Renal cortex interstitium (tissue), 11 donors: ENCODE measurements at regions not wholly inside any gene's neighbourhood (a gene's known extent, or its start where the extent isn't known, plus 50 kb on each side); places are given as distances from the start of the nearest gene placed in this dataset.
"Not testable (repeated sequence)": the region's sequence is repeated elsewhere in the genome, so short reads cannot be mapped to it uniquely, and the experiment has no call there.

ENCODE experiments used
- DNase-seq, 11 donors: peaks; one replicate each; pipeline ENCODE4 v3.0.0-alpha.2; 2013; ENCODE audit warnings: low read depth in 9 of 11, low spot score in 4 of 11; ENCODE audit errors: extremely low read depth in 1 of 11

DNA sequence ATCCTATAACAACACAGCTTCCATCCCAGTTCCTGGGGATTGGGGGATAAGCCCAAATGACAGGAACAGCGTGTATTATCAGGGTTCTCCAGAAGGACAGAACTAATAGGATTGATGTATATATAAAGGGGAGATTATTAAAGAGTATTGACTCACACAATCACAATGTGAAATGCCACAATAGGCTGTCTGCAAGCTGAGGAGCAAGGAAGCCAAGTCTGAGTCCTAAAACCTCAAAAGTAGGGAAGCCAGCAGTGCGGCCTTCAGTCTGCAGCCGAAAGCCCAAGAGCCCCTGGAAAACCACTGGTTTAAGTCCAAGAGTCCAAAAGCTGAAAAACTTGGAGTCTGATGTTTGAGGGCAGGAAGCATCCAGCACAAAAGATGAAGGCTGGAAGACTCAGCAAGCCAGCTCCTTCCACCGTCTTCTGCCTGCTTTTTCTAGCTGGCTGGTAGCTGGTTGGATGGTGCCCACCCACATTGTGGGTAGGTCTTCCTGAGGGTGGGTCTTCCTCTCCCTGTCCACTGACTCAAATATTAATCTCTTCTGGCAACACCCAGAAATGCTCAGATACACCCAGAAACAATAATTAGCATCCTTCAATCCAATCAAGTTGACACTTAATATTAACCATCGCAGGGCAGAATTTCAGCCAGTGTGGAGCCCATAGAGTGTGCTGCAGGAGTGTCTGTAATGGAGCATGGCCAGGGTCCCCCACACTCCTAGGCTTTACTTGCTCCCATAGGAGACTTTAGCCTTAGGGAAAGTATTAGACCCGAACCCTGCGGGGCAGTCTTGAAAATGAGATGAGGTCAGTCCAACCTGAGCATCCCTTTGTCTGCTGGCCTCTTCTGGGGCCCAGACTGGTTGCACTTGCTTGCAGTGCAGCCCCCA is 111.1 kb downstream of the SINHCAF start:
- DNase-seq = no peak

- peak in 3 of 11 donors; percentile 13 to 31 (median 14) for DNase-seq
These were observed 110.3 kb downstream of the SINHCAF start for GRCh38 chr12:31215518-31216232.

DNA sequence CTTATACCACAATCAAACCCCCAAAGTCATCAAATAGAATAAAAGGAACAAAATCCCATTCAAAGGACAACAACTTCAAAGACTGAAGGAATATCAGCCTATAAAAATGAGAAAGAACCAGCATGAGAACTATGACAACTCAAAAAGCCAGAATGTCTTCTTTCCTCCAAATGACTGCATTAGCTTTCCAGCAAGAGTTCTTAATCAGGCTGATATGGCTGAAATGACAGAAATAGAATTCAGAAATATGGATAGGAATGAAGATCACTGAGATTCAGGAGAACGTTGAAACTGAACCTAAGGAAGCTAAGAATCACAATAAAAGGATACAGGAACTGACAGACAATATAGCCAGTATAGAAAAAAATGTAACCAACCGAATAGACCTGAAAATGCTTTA is 109.5 kb downstream of the SINHCAF start:
- no peak for DNase-seq

- no peak for DNase-seq
These were observed 108.4 kb downstream of the SINHCAF start for GRCh38 chr12:31217356-31218130.

DNA sequence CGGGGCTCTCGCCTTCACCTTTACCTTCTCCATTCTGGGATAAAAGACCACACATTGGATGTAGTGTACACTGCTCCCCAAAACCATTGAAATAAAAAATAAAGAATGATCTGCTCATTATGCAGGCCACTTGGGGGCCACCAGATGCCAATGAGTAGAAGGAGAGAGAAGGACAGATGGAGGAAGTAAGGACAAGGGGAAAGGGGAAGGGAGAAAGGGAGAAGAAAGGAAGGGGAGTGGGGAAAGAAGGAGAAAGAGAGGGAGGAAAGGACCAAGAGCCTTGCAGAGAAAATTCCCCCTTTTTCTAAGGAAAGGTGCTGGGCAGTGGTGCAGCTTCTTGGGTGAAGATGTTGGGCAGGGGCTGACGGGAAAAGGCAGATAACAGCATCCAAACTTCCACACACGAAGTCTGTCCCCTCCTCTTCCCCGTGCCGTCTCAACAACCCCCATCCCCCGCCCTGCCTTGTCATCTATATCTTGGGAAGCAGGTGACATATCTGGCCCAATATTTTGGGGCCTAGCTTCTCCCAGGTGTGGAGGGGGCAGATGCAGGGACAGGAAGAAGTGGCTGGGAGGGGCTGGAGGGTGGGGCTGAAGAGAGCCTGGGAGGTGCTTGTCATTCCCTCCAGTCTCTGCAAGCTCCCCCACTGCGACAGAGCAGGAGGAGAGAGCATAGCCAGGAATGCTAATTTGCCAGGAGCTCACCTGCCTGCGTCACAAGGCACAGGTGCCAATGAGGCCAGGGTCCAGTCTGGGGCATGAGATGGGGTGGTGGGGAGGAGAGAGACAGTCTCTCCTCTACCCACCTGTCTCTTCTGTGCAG is 107.5 kb downstream of the SINHCAF start:
- no peak for DNase-seq

GRCh38 chr12:31219521-31219920 is 106.4 kb downstream of the SINHCAF start:
- no peak for DNase-seq

DNA sequence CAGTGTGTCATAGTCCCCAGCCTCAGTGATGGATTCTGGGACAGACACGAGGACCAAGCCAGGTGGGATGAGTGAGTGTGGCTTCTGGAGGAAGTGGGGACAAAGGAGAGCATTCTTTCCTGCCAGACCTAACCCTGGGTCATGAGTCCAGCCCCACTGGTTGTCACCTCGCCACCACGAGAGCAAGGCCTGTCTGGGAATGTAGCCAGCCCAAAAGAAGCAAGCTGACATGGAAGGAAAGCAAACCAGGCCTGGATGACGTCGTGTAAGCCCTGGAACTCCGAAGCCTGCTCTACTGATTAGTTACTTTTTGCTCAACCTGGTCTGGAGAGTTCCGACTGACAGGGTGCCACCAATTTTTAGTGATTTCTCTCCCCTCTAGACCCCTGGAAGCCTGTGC is 105.9 kb downstream of the SINHCAF start:
- DNase-seq = no peak

GRCh38 chr12:31220633-31221550 is 105.1 kb downstream of the SINHCAF start:
- DNase-seq = no peak

- no peak for DNase-seq
These were observed 104.4 kb downstream of the SINHCAF start for GRCh38 chr12:31221551-31221945.

- DNase-seq = no peak
These were observed 103.2 kb downstream of the SINHCAF start for GRCh38 chr12:31222620-31223222.

GRCh38 chr12:31223640-31224039 is 102.3 kb downstream of the SINHCAF start:
- not testable (repeated sequence) for DNase-seq

DNA sequence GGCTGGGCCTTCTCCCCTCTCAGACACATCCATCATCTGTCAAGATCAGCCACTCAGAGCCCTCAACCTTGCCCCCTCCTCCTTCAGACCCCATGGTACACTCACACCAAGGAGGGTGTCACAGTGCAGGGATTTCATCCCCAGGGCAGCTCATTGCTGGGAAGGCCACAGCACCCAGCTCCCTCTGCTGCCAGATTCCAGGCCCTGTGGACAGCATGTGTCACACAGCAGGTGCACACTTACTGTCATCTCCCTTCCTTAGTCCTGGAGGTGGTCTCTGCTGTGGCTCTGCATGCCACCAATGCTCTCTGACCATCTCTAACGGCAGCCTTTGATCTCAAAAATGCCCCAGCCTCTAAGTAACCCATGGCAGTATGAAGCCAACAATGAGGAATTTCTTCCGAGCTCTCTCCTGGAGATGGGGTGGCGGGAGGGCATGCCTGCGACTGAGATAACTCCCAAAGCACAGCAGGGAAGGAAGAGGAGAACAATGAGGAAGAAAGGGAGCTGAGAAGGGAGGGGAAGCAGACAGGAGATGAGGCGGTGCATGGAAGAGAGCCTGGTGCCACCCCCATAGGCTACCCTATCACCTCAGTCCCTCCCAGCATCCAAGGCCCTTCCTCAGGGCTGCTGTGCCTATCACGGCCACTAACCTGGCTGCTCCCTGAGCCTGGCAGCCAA is 101.0 kb downstream of the SINHCAF start:
- DNase-seq = no peak

- no peak for DNase-seq
These were observed 100.1 kb downstream of the SINHCAF start for GRCh38 chr12:31225656-31226535.

GRCh38 chr12:31226639-31227038 is 99.3 kb downstream of the SINHCAF start:
- DNase-seq = no peak

DNA sequence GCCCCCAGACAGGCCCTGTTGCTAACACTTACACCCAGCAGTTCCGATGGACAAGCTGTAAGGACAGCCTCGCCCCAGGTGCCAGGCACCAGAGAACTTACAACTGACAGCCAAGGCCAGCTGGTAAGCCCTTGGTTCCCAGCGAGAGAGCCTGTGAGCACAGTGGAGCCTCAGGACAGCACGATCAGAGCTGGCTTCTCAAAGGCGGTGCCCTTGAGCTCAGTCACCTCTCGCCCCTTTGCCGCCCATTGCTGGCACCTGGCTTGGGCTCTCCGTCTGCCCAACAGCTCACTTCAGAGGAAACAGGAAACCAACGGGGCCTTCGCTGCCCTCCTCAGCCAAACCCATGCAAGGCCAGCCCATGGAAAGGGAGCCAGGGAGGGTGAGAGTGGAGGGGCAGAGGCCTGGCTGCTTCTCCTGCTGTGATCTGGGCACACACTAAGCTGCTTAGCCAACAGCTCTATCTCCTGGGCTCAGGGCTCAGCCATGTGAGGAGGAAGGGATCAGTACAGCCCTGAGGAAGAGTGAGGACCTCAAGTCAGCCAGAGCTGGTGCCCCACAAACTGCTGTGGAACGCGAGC is 98.5 kb downstream of the SINHCAF start:
- DNase-seq = no peak
